ENCODE measurements at regions not wholly inside any gene's neighbourhood (a gene's known extent, or its start where the extent isn't known, plus 50 kb on each side); places are given as distances from the start of the nearest gene placed in this dataset.

DNA sequence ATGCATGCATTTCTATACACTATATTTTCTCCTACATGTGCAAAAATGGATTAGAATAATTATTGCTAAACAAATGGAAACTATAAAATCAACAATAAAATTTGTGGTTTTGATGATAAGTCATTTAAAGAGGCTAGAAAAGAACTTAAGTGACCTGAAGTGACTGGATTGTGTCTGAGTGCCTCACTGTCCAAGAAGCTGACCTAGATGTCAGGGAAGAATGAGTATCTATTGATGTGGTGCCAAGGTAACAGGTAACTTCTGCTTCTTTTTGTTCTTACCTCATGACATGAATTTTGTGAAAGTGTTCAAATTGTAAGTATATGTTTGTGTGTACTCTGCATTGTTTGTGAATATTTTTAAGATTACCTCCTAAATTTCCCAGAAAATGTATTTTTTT lies 1623.9 kb upstream of the ACVR2A start:
- TF ChIP-seq, protein P1, sequence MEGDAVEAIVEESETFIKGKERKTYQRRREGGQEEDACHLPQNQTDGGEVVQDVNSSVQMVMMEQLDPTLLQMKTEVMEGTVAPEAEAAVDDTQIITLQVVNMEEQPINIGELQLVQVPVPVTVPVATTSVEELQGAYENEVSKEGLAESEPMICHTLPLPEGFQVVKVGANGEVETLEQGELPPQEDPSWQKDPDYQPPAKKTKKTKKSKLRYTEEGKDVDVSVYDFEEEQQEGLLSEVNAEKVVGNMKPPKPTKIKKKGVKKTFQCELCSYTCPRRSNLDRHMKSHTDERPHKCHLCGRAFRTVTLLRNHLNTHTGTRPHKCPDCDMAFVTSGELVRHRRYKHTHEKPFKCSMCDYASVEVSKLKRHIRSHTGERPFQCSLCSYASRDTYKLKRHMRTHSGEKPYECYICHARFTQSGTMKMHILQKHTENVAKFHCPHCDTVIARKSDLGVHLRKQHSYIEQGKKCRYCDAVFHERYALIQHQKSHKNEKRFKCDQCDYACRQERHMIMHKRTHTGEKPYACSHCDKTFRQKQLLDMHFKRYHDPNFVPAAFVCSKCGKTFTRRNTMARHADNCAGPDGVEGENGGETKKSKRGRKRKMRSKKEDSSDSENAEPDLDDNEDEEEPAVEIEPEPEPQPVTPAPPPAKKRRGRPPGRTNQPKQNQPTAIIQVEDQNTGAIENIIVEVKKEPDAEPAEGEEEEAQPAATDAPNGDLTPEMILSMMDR (IDR thresholded peaks at IDR 0.05): no peak
- no peak for TF ChIP-seq POLR2A (IDR thresholded peaks at IDR 0.05)

All from uterus (tissue), 2 donors.